Stimulated activated CD4-positive, alpha-beta T cell treated with anti-CD3 and anti-CD28 coated beads, Interleukin-2, amount 100 ng/mL, for 4 hours (primary cell): ENCODE measurements at regions not wholly inside any gene's neighbourhood (a gene's known extent, or its start where the extent isn't known, plus 50 kb on each side); places are given as distances from the start of the nearest gene placed in this dataset.

ENCODE experiments used
- DNase-seq: peaks from one replicate; pipeline ENCODE4 v3.0.0-alpha.2; 2020; ENCODE audit warnings: low read depth

DNA sequence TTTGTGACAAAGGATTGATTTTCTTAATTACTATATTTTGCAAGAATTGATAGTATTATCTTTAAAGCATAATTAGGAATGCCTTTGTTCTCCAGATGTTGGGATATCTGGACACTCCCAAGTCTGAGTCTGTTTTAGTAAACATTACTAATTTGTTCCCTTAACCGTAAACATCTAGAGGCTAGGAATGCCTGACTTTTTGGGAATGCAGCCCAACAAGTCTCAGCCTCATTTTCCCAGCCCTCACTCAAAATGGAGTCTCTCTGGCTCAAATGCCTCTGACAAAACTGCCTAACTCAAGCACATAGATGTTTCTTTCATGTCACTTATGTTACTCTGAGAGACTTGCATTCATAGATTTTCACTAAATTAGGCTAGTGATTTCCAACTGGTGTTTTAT lies 297.0 kb upstream of the CLNK start:
- DNase-seq = no peak

GRCh38 chr4:10981096-10981495 lies 296.5 kb upstream of the CLNK start:
- no peak for DNase-seq

GRCh38 chr4:10979032-10979431 lies 294.5 kb upstream of the CLNK start:
- no peak for DNase-seq

DNA sequence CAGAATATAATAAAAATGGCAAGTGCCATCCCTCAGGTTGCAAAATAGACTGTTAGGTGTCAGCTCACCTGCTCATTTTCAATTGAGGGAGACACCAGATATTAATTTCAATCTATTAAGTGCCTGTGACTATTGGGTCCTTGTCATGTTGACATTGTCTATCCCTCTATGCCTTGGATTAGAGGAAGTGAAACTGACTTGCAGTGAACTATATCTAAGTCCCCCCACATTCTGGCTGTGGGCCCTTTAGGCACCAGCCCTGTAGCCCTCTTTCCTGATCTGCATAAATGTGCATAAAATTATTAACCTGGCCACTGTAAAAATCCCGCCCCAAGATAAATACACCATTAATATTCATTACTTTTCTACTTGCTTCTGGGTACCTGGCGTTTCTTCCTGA lies 293.0 kb upstream of the CLNK start:
- no peak for DNase-seq

DNA sequence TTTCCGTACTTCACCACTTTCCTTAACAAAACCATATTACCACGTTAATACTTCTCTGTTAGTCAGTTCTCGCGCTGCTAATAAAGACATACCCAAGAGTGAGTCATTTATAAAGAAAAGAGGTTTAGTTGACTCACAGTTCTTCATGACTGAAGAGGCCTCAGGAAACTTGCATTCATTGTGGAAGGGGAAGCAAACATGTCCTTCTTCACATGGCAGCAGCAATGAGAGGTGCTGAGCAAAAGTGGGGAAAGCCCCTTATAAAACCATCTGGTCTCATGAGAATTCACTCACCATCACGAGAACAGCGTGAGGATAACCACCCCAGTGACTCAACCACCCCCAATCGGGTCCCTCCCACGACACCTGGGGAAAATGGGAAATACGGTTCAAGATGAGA lies 289.8 kb upstream of the CLNK start:
- DNase-seq = no peak

GRCh38 chr4:10973686-10974085 lies 289.1 kb upstream of the CLNK start:
- DNase-seq = no peak

GRCh38 chr4:10971800-10972401 lies 287.3 kb upstream of the CLNK start:
- no peak for DNase-seq

DNA sequence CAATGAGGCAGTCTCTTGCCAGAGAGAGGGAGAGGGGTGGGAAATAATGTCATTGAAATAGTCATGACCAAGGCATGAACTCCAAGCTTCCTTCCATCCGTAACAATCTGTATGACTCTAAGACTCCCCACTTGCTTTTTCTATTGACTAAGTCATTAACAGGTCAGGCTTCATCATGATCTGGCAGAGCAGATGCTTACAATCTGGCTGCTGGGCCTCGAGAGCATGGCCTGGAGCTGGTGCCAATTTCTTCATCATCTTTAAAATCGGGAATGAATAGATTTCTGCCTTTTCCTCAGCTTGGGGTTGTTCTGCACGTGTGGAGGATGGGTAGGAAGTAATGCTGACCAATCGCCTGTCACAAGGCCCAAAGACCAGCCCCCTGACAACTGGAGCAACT lies 280.6 kb upstream of the CLNK start:
- DNase-seq = no peak

GRCh38 chr4:10963958-10964703 lies 279.6 kb upstream of the CLNK start:
- no peak for DNase-seq

DNA sequence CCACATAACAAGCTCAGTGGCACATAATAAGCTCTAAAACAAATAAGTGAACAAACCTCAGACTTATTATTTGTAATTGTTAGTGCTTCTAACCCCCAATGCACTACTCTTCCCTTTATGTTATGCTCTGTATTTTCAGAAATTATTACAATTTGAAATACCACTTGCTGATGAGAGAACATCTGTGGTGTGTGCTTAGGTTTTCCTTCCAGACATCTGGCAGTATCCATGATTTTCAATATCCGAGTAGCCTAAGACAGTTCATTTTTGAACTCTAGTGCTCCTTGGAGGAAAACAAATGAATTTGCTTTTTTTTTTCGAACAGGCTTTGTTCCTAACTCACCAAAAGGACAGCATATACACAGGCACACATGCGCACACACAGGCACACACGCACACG lies 278.7 kb upstream of the CLNK start:
- DNase-seq = no peak

DNA sequence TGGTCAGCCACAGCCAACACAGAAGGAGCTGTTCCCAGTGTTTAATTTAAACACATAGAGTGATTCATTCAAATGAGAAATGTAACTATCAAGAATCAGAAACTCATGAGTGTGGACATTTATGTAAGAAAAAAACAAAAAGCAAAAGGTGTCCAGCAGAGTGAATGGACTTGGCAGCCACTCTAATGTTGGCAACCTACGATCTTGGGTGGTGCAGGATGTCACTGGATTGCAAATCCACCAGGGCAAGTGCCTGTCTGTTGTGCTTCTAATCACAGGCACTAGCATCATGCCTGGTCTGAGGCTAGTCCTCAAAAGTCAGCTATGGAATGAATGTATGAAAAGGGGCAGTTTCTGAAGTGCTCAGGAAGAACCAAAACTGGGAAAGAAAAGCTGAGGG lies 277.7 kb upstream of the CLNK start:
- DNase-seq = no peak

- no peak for DNase-seq
These were observed 275.8 kb upstream of the CLNK start for GRCh38 chr4:10960389-10960788.

DNA sequence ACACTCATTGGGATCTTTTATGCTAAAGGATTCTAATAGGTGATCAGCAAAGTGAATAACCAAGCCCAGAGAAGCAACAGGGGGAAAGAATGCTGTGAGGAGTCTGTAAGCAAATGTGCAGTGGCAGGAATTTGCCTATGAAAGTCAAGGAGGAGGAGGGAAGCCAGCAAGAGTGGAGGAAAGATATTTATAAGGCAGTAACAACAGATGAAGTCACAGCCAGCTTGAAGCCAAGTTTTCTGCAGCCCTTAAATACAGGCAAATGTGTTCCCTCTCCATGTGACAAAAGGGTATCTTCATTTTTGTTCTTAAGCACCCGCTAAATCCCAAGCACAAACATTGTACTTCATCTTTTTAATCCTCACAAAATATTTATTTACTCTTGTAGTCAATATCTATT lies 275.0 kb upstream of the CLNK start:
- DNase-seq = no peak

DNA sequence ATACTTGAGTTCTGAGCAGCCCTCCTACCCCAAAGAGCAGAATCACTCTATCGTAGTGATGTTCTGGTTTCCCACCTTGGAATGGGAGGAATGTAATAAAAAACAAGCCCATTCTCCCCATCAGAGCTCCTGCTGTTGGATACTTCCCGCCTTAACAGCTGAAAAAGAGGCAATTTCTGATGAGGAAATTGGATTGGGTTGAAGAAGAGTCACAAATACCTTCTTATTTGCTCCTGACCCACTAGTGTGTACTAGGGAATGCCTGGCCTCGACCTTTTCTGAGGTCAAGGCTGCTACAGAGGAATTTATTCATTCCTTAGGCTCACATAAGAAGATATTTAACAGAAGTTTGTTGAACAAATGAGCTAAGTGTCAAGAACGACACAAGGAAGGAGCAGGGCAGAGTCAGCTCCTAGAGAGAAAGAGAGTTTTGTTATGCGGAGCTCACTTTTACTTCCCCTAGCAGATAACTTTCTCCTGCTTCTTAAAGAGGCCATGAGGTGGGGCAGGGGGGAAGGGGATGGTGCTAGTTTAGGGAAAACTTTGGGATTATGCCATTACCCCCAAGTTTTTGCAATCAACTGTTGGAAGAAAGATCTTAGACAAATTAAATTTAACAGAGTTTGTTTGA lies 273.8 kb upstream of the CLNK start:
- no peak for DNase-seq

GRCh38 chr4:10951306-10951705 lies 266.7 kb upstream of the CLNK start:
- DNase-seq = no peak

DNA sequence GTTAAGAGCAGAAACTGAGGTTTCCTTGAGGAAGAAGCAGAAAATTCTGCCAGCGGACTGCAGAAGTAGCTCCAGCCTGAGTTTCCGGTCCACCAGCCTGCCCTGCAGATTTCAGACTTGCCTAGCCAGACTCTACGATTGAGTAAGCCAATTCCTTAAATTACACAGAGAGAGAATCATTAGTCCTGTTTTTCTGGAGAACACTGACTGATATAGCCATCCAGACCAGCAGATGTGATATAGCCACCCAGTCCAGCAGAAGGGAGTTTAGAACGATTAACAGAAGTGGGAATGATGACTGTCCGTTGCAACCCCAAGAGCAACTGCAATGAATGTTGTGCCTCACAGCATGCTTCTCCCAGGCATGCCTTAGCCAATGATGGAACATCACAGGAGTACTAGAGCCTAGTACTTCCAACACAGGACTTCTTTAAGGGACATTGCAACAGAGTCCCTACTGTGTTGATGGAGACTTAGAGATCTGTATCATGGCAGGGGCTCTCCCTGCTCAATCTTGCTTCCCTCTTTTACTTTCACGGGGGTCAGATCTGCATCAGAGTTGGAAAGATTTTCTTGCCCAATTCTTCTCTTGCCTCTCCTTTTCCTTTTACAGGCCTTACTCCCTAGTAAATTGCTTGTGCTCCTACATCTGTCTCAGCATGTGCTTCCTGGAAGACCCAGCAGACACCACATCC lies 264.6 kb upstream of the CLNK start:
- no peak for DNase-seq

- DNase-seq = no peak
These were observed 263.3 kb upstream of the CLNK start for GRCh38 chr4:10947898-10948297.

GRCh38 chr4:10944321-10944720 lies 259.8 kb upstream of the CLNK start:
- no peak for DNase-seq

DNA sequence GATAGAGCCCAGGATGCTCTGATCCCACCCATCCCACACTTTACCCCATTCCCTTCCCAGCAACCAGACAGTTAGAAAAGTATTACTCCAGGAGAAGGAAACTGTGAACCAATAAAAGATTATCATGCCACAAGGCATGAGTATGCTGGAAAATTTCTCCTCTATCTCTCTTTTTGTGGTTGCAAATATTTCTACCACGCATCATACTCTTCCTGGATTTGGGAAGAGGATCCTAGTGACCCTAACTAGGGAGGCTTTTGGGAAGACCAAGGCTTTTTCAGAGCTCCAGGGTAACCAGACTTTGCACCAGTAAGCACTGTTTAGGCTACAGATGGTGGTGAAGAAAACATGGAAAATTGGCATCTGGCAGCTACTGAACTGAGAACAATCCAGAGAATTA lies 257.6 kb upstream of the CLNK start:
- DNase-seq = no peak

GRCh38 chr4:10929818-10930217 lies 245.2 kb upstream of the CLNK start:
- no peak for DNase-seq

DNA sequence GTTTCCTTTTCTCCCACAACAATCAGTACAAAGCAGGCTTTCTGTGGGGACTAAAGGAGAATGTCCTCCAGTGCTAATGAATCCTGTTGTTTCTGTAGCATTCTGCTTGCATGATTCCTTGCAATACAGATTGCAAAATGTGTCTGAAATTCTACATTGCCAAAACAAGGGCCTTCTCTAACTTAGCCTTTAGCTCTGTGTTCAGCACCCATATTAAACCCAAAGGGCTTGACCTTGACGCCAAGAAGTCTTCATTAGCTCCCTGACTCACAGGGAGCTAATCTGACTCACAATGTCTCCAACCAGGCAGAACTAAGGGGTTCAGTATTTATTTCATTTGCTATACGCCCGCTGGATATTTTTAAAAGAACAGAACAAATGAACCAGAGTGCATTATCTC lies 241.4 kb upstream of the CLNK start:
- no peak for DNase-seq

GRCh38 chr4:10924274-10924673 lies 239.7 kb upstream of the CLNK start:
- DNase-seq = no peak

GRCh38 chr4:10917566-10917965 lies 233.0 kb upstream of the CLNK start:
- DNase-seq = no peak
